Stimulated activated CD4-positive, alpha-beta T cell treated with anti-CD3 and anti-CD28 coated beads, Interleukin-12 subunit alpha, Interleukin-12 subunit beta, amount 100 ng/mL, for 48 hours (primary cell): ENCODE measurements at regions not wholly inside any gene's neighbourhood (a gene's known extent, or its start where the extent isn't known, plus 50 kb on each side); places are given as distances from the start of the nearest gene placed in this dataset.
A peak's percentile ranks its signal among the peaks of the same experiment; 100 is the strongest.

Experiments used
- DNase-seq, 3 donors: peaks; one replicate each; pipeline ENCODE4 v3.0.0-alpha.2; 2020; ENCODE audit warnings: low read depth in 2 of 3, low spot score in 1 of 3

DNA sequence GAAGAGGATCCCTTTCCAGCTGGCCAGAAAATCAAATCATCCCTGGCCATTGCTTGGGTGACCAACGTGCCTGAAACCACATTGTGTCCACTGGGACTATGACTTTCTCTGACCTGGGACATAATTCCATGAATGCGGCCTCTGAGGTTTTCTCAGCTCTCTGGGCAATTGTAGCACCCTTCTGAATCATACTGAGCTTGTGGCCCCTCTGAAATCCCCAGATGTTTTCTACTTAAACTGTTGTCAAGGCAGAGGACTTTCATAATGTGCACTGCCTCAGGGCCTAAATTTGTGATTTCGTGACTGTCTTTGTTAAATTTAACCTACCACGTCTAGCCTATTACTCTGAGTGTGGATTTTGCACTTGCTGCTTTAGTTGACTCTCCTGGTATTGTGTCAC is 321.1 kb upstream of the PLET1 start:
- DNase-seq = no peak

DNA sequence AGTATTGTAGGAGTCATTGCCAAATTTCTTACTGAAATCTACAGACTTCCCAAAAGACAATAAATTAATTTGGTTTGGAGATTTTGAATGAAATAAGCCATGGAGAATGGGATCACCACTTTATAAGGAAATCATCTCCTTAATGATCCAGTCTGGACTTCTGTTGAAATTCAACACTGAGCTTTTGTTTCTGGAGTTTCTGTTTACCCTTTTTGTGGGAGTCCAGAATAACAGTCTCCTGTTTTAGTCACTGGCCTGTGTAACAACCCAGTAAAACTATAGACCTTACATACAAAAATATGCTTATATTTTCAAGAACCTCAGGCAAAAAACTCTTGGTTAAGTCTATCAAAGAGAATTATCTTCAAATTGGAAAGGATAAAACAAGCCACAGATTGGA is 321.7 kb upstream of the PLET1 start:
- DNase-seq = no peak

DNA sequence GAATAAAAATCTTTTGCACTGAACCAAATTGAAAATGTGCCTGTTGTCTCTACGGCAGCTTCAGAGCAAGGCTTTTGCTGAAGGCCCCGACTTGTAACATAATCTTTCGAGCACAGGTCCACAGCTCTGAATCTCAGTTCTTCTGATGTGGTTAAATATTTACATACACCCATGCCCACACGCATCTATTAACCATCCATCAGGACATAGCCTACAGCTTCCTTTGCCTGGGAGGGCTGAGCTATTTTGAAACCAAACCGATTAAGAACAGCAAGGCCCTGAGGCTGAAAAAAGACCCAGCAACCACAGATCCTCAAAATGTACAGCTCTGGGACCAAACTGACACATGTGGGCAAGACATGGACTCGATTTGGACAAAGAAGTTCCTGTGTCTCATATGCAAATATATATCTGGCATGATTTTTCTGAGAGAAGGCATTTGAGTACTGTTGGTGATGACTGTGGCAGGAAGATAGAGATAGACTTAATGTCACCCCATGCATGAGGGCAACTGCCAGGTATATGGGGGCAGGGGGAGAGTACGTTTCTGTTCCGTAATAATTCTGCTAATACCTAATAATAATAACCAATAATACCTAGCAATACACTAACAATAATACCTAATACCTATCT is 322.7 kb upstream of the PLET1 start:
- no peak for DNase-seq

GRCh38 chr11:112584672-112585071 is 324.0 kb upstream of the PLET1 start:
- no peak for DNase-seq

DNA sequence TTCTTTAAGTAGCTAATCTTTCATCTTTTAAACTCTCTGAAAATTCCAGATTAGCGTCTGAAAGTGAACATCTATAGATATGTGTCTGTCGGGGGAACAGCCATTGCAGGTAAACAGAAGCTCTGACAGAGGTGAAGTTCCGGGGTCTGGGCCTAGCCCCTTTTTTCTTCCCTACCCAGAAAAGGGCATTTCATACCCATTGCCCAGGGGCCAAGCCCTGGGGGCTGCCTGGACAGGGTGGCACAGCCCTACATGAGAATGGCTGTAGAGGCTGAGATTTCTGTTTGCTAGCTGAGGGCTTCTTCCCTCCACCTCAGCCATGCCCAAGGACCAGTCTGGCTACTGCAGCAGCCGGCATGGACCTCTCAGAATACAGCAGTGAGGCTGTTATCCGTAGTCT is 327.0 kb upstream of the PLET1 start:
- DNase-seq = no peak

- peak; percentile 9 to 49 (median 19) for DNase-seq
Observed at GRCh38 chr11:112588252-112588694, 327.6 kb upstream of the PLET1 start.

GRCh38 chr11:112589155-112589554 is 328.5 kb upstream of the PLET1 start:
- no peak for DNase-seq

GRCh38 chr11:112590764-112591163 is 330.1 kb upstream of the PLET1 start:
- no peak for DNase-seq

DNA sequence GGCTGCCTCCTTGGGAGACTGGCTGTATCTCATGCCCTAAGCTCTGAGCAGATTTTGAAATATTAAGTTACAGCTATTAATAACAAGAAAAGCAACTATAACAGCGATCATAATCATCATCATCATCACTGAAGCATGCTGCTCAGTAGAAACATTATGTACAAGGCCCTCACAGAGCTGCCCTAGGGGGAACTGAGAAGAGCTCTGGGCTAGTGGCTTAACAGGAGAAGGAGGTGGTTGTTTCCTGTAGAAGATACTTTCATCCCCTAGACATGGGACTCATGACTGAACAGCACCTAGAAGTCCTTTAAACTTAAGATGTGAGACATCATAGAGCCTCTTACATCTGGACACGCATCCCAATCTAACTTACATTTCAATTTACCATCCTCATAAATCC is 332.8 kb upstream of the PLET1 start:
- no peak for DNase-seq

GRCh38 chr11:112596324-112596723 is 335.7 kb upstream of the PLET1 start:
- no peak for DNase-seq

- DNase-seq = no peak
Observed at GRCh38 chr11:112597286-112597790, 336.7 kb upstream of the PLET1 start.

DNA sequence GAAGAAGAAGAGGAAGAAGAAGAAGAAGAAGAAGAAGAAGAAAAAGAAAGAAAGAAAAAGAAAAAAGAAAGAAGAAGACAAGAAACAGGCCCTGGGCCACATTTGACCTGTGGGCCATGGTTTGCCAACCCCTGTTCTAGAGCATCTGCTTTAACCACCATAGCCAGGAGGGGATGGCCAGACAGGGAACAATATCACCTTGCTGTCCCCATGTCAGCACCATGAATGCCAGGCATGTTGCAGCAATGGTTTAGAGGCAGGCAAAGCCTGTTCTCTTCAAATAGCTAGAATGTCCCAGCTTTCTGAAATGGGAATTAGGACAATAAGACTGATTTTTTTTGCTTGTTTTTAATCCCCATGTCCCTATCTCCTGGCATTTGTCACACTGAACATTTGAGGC is 338.6 kb upstream of the PLET1 start:
- no peak for DNase-seq

DNA sequence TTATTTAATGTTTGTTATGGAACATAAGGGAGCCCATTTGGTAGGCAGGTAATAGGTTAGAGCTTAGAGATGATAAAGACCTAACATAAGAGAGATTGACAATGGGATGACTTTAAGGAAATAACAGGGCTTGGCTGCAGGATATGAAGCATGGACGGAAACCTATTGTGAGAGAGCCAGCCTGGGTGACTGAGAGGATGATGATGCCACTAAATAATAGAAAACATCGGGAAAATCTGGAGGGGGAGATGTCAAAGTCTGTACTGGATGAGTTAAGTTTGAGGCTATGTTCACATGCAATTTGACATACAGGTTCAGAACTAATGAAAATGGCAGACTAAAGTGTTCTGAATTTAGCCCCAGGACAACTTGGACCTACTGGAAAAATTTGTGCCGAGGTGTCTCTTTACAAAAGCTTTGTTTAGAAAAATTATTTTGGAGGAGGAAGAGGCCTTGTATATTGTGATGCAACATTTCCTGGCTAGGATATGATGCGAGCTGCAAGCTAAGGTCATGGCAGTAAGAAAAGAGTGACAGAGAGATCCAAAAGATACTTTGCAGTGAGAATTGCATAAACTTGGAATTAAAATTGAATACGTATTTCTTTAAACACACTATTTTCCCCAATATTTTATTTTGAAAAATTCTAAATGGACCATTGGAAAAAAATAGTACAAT is 339.3 kb upstream of the PLET1 start:
- DNase-seq = no peak

DNA sequence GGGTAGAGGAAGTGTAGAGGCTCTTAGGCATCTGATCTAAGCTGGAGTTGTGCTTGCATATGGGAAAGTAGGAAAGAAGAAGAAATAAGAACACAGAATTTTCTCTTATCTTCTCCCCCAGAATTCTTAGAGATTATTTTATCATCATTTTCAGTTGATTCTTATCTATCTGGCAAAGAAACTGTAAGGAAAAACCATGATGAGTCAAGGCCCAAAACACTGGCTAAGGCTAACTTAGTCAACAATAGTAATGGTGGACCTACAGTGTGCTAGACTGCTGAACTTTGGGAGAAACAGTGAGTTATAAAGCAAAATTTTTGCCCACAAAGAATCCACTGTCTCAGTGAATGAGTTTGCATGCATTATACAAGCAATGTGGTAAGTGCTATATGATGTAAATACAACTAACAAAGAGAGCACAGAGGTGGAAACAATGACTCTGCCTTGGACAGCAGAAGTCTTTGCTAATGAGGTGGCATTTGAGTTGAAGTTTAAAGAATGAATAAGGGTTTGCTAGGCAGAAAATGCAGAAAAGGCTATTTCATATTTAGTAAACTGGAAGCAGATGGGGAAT is 344.5 kb upstream of the PLET1 start:
- DNase-seq = no peak

- DNase-seq = no peak
Observed at GRCh38 chr11:112606656-112607055, 346.0 kb upstream of the PLET1 start.

DNA sequence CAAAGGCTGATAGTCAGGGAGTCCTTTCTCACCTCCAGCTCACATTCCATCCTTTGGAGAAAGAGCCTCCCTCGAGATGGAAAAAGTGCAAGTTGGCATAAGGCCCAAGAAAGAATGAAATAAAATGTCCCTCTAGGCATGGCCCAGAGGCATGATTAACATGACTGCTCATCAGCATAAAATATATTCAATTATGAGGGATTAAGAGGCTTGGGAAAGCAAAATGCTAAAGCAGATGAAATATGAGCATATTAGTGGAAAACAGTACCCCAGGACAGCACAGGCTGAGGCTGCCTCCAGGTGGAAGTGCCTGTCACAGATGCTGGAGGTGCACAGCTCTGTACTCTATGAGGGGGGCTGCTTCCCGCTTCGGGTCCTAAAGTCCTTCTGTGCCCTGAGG is 347.8 kb upstream of the PLET1 start:
- no peak for DNase-seq

GRCh38 chr11:112610494-112610893 is 349.8 kb upstream of the PLET1 start:
- no peak for DNase-seq

DNA sequence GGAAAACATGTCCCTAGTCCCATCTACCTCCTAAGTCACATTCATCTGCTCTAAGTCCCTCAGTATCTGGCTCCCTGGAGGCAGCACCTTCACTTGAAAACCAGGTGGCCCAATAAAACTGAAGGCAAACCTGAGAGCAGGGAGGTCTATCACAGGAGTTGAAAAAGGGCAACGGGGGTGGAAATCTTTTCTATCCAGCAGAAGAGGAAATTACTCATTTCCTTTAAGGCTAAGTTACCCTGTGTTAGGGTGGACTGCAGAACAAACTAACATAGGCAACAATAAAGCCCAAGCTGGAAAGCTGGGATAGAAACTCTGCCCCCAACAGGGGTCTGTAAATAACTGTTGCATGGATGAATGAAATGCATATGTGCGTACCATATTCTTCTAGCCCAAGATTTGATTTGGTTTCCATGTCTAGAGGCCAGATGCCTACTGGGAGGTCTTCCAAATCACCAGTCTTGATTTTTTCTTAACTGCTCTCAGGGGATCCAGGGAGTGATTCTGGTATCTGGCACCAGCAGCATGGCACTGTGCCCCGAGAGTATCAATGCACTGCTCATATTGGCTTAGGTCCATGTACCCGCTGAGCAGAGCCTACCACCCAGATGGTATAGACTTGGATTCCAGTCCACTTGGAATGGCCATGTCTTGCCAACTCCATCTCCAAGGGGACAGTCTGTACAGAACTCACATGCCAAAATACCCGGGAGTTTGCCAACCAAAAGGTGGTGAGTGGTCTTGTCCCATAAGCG is 350.0 kb upstream of the NCAM1 start:
- no peak for DNase-seq

- DNase-seq = no peak
Observed at GRCh38 chr11:112611771-112612170, 349.4 kb upstream of the NCAM1 start.

DNA sequence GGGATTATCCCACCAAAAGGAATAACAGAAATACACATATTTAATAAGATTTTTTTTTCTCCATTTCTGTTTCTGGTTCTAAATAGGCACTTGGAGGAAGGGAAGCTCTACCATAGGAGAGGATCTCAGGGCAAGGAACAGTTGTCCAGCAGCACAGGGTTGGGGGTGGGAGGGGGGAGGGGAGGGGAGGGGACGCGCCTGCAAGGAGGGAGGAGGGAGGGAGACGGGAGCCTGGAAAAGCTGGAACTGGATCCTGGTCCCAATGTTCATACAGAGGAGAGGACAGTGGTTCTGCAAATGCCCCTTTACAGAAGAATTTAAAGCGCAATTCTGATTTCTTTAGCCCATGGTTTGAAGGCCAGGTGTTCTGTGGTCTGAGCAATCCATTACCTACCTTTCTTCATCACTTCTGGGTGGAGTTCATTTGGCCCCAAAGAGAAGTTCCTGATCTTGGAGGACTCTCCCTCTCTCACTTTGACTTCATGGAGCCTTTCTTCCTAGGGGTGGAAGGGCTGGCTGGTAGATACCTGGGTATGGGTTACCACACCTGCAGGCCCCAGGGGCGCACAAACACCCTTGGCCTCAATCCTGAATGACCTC is 348.9 kb upstream of the NCAM1 start:
- DNase-seq = no peak
